ENCODE measurements at regions not wholly inside any gene's neighbourhood (a gene's known extent, or its start where the extent isn't known, plus 50 kb on each side); places are given as distances from the start of the nearest gene placed in this dataset.

GRCh38 chr16:14337303-14338191 lies 266.4 kb downstream of the MRTFB start:
- TF ChIP-seq MYC (IDR thresholded peaks at IDR 0.05; ENCODE audit: low read depth, low read length) (no peak), POLR2A (IDR thresholded peaks at IDR 0.05; ENCODE audit: extremely low read depth, insufficient read length) (no peak), MAX (IDR thresholded peaks at IDR 0.05; ENCODE audit: low read depth, low read length) (no peak), CTCF (IDR thresholded peaks at IDR 0.05; ENCODE audit: low read depth, low read length) (no peak)
- DNase-seq (ENCODE audit: low read depth) = no peak
- no peak overlapping the region for H3K4me3 ChIP-seq (ENCODE audit: low read depth, low read length)

- TF ChIP-seq POLR2A (IDR thresholded peaks at IDR 0.05; ENCODE audit: extremely low read depth, insufficient read length) (no peak), MAX (IDR thresholded peaks at IDR 0.05; ENCODE audit: low read depth, low read length) (no peak), CTCF (IDR thresholded peaks at IDR 0.05; ENCODE audit: low read depth, low read length) (no peak), MYC (IDR thresholded peaks at IDR 0.05; ENCODE audit: low read depth, low read length) (no peak)
- DNase-seq (ENCODE audit: low read depth) = no peak
These were observed 264.2 kb downstream of the MRTFB start for GRCh38 chr16:14335297-14335696.

GRCh38 chr16:14334366-14335080 lies 263.4 kb downstream of the MRTFB start:
- TF ChIP-seq MYC (IDR thresholded peaks at IDR 0.05; ENCODE audit: low read depth, low read length) (no peak), POLR2A (IDR thresholded peaks at IDR 0.05; ENCODE audit: extremely low read depth, insufficient read length) (no peak), CTCF (IDR thresholded peaks at IDR 0.05; ENCODE audit: low read depth, low read length) (no peak), MAX (IDR thresholded peaks at IDR 0.05; ENCODE audit: low read depth, low read length) (no peak)
- H3K4me3 ChIP-seq (ENCODE audit: low read depth, low read length) = no peak overlapping the region
- no peak for DNase-seq (ENCODE audit: low read depth)

More at GRCh38 chr16:14335297-14335696, 264.2 kb downstream of the MRTFB start:
- H3K4me3 ChIP-seq (ENCODE audit: low read depth, low read length) = no peak overlapping the region

- H3K4me3 ChIP-seq (ENCODE audit: low read depth, low read length) = no peak overlapping the region
- no peak for DNase-seq (ENCODE audit: low read depth)
- TF ChIP-seq MAX (IDR thresholded peaks at IDR 0.05; ENCODE audit: low read depth, low read length) (no peak), CTCF (IDR thresholded peaks at IDR 0.05; ENCODE audit: low read depth, low read length) (no peak), MYC (IDR thresholded peaks at IDR 0.05; ENCODE audit: low read depth, low read length) (no peak), POLR2A (IDR thresholded peaks at IDR 0.05; ENCODE audit: extremely low read depth, insufficient read length) (no peak)
These were observed 262.2 kb downstream of the MRTFB start for GRCh38 chr16:14333361-14333760.

- DNase-seq (ENCODE audit: low read depth) = no peak
- H3K4me3 ChIP-seq (ENCODE audit: low read depth, low read length) = no peak overlapping the region
- TF ChIP-seq POLR2A (IDR thresholded peaks at IDR 0.05; ENCODE audit: extremely low read depth, insufficient read length) = no peak
- no peak for TF ChIP-seq MAX (IDR thresholded peaks at IDR 0.05; ENCODE audit: low read depth, low read length)
- no peak for TF ChIP-seq MYC (IDR thresholded peaks at IDR 0.05; ENCODE audit: low read depth, low read length)
- TF ChIP-seq CTCF (IDR thresholded peaks at IDR 0.05; ENCODE audit: low read depth, low read length) = no peak
These were observed 259.9 kb downstream of the MRTFB start for GRCh38 chr16:14331020-14331419.

Measured in NB4 (cell line).